Ureter (tissue), 1 donor: ENCODE measurements at regions not wholly inside any gene's neighbourhood (a gene's known extent, or its start where the extent isn't known, plus 50 kb on each side); places are given as distances from the start of the nearest gene placed in this dataset.

ENCODE experiments used
- DNase-seq: peaks from one replicate; pipeline ENCODE4 v3.0.0-alpha.2; 2020; ENCODE audit warnings: low spot score
- donor health status: DM: yes; HTN: yes; CAD: no.

DNA sequence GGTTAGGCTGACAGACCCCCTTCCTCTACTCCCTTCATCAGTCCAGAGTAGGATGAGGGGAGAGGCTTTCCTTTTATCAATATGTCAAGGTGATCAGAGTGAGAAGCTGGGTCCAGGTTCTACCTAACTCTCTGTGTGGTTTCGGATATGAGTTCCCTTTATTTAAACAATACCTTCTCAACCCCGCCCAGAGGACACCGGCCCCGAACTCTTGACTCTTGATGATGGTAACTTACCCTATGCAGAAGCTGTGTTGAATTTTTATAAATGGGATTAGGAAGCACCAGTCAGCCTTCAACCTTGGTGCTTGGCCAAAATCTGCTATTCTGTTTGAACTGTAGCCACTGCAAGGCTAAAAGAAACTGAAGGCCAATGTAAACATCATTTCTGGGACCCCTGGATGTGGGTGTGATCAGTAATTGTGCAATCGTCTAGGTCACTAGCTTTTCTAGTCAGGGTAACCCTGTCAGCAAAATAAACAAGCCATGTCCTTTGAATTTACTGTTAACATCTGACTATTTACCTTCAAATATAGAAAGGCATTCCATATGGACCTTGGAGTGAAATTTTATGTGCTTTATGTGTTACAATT, 398.3 kb downstream of the SEC16B start:
- no peak for DNase-seq

DNA sequence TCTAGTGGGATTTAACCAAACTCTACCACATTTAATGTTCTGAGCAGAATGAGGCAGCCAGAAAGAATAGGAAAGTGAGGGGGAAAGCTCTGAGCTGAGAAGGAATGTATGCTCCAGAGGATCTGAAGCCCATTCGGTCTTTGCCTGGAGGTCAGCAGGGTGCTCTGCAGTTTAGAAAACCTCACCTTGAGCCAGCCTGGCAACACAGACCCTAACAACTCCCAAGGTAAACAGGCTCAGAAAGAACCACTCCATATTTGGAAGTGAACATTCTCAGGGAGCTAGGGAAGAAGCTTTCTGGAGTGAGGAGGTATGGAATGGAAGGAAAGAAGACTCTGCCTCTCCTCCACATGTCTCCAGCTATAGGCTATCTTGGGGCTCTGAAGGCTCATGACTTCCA, 398.8 kb downstream of the SEC16B start:
- DNase-seq = no peak

GRCh38 chr1:177569476-177569875, 398.7 kb downstream of the BRINP2 start:
- no peak for DNase-seq

- no peak for DNase-seq
These were observed 397.9 kb downstream of the BRINP2 start for GRCh38 chr1:177568622-177569021.

GRCh38 chr1:177567393-177567792, 396.6 kb downstream of the BRINP2 start:
- DNase-seq = no peak

- DNase-seq = no peak
These were observed 395.7 kb downstream of the BRINP2 start for GRCh38 chr1:177566495-177566894.

- DNase-seq = no peak
These were observed 390.7 kb downstream of the BRINP2 start for GRCh38 chr1:177561436-177561835.

- DNase-seq = no peak
These were observed 387.6 kb downstream of the BRINP2 start for GRCh38 chr1:177558372-177558771.

DNA sequence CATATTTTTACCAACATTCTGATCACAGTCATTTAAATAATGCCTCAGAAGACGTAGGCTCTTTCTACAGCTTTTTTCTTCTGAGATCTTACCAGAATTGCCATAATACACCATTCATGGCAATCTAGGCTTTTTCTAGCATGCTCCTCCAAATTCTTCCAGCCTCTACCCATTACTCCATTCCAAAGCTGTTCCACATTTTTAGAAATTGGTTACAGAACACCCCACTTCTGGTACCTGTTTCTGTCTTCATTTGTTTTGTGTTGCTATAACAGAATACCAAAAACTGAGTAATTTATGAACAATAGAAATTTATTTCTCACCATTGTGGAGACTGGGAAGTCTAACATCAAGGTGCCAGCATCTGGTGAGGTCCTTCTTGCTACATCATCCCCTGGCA, 385.4 kb downstream of the BRINP2 start:
- no peak for DNase-seq

GRCh38 chr1:177547200-177547599, 376.4 kb downstream of the BRINP2 start:
- DNase-seq = no peak

DNA sequence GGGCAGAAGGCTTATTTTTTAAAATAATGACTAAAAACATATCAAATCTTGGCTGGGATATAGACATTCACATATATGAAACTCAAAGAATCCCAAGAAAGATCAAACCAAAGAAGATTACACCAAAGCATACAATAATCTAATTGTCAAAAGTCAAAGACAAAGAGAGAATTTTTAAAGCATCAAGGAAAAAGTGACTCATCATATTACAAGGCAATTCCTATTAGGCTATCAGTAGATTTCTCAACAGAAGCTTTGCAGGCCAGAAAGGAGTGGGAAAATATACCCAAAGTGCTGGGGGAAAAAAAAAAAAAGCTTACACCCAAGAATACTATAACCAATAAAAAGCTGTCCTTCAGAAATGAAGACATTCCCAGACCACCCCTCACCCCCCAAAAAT, 375.6 kb downstream of the BRINP2 start:
- no peak for DNase-seq

DNA sequence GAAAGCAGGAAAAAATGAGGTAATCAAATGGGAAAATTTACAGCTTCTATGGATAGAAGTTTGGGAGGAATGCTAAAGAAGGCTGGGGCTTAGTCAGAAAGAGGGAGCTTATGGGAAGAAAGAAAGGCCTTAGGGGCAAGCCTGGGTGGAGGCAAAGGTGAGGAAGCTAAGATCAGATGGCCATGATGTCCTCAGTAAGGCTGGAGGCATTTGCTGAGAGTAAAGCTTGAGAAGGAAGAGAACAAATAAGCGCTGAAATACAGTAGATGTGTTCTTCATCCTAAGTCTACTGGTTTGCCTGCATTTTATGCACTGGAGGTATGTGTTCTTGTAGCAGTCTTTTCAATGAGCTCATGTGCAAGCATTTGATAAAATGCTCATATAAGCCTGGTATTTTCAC, 355.4 kb downstream of the BRINP2 start:
- DNase-seq = no peak

GRCh38 chr1:177525176-177525575, 354.4 kb downstream of the BRINP2 start:
- DNase-seq = no peak

GRCh38 chr1:177517546-177517945, 346.8 kb downstream of the BRINP2 start:
- no peak for DNase-seq

DNA sequence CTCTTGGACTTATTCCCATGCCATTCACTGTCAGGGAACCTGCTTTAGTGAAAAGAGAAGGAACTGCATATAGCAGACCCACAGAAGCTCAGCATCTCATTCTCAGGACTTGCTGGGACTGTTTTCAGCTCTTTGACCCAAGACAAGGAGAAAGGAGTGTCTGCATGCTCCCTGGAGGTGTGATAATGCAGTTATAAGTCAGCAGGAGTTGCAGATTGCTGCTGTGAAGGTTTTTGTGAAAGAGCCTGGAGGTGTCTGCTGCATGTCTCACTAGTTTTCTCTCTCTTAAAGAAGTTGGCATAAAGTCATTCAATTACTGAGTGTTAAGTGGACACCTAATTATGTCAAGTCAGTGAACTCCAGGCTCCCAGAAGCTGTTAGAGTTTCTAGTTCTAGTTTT, 343.4 kb downstream of the BRINP2 start:
- no peak for DNase-seq

DNA sequence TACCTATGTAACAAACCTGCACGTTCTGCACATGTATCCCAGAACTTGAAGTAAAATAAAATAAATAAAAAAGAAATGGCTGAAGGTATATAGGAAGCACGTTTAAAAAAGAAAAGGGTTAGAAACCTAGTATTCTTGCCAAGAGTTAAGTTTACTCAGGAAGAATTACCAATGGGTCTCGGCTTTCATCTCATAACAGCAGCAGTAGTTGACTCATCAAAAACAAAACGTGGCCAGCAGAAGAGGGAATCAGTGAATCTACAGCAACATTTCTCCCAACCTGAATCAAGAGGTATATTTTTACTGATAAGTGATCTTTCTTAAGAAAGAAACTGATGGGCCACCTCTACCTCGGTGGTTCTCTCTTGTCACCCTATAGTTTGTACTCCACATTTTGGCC, 340.3 kb downstream of the BRINP2 start:
- DNase-seq = no peak

- no peak for DNase-seq
These were observed 335.3 kb downstream of the BRINP2 start for GRCh38 chr1:177505905-177506590.

GRCh38 chr1:177495878-177496277, 325.1 kb downstream of the BRINP2 start:
- DNase-seq = no peak

DNA sequence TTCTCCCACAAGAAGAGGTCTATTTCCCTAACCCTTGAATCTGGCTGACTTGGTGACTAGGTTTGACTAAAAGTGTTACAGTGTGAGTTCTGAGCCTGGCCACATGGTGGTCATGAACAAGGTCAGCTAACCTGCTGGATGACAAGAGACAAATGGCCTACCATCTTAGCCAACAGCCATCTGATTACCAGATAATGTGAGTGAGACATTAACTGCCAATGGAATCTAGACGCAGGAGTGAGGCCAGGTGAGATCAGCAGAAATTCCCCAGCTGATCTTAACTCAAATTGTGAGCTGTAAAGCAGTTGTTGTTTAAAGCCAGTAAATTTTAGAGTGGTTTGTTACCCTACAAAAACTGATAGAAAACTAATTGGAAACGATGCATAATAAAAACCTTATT, 320.0 kb downstream of the BRINP2 start:
- no peak for DNase-seq

GRCh38 chr1:177490036-177490639, 319.4 kb downstream of the BRINP2 start:
- no peak for DNase-seq

DNA sequence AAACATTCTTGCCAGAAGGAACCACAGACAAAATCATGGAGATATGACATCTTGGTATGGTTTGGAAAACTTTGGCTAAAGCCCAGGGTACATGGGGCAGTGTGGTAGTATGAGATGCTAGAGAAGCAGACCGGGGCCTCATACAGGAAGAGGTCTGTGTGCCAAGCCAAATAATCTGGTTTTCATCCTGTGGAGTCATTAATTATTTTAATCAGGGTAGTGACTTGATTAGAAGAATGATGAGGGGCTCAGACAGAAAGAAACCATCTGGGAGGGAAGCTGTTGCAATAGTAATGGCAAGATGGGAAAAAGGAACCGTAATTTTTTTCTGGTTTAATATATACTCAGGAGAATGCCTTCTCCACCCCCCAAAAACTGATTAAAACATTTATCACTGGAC, 318.0 kb downstream of the BRINP2 start:
- no peak for DNase-seq

GRCh38 chr1:177487481-177487880, 316.7 kb downstream of the BRINP2 start:
- no peak for DNase-seq

GRCh38 chr1:177480741-177481305, 310.1 kb downstream of the BRINP2 start:
- DNase-seq = no peak
